ENCODE measurements at regions not wholly inside any gene's neighbourhood (a gene's known extent, or its start where the extent isn't known, plus 50 kb on each side); places are given as distances from the start of the nearest gene placed in this dataset.

DNA sequence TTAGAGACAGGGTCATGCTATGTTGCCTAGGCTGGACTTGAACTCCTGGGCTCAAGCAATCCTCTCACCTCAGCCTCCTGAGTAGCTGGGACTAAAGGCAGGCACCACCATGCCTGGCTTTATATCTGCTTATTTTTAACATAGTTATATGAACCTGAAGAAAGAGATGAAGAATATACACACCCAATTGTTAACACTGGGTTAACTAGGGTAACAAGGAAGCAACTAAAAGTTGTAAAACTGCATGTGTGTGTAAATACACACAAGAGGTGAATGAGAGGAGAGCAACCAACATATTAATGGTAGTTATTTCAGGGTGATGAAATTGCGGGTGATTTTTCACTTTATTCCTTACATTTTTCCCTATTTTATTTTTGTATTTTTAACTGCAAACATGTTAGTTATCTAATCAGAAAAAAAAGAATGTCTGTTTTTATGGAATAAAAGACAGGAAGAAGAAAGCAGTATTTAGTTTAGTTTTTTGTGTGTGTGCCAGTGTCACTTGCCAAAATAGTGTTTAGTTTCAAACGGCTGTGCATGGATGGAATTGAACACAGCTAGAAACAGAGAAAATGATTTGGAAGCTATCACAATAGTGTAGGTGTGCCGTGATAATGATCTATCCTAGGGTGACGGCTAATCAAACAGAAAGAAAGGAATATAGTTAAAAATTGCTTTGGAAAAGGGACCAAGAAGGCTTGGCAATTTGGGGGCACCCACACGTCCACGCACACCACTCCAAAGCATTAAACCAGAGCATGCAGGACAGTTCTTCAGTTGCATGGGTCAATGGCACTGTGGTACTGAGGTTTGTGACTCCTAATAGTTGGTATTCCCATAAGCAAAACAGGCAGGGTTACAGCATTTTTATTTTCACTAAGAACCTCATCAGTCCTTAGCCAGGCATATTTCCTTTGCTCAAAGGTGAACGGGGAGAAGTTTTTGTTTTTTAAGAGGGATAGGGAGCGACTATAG, 89.1 kb upstream of the KLHL13 start:
- H3K4me3 ChIP-seq (ENCODE audit: low read depth, poor library complexity, severe bottlenecking): no peak overlapping the region
- WGBS, 2 donors: 51 to 55% methylated on average over 8 of the region's 8 CpGs
- no peak for DNase-seq (ENCODE audit: low spot score in 2 of 2)
- TF ChIP-seq, protein P1, sequence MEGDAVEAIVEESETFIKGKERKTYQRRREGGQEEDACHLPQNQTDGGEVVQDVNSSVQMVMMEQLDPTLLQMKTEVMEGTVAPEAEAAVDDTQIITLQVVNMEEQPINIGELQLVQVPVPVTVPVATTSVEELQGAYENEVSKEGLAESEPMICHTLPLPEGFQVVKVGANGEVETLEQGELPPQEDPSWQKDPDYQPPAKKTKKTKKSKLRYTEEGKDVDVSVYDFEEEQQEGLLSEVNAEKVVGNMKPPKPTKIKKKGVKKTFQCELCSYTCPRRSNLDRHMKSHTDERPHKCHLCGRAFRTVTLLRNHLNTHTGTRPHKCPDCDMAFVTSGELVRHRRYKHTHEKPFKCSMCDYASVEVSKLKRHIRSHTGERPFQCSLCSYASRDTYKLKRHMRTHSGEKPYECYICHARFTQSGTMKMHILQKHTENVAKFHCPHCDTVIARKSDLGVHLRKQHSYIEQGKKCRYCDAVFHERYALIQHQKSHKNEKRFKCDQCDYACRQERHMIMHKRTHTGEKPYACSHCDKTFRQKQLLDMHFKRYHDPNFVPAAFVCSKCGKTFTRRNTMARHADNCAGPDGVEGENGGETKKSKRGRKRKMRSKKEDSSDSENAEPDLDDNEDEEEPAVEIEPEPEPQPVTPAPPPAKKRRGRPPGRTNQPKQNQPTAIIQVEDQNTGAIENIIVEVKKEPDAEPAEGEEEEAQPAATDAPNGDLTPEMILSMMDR (IDR thresholded peaks at IDR 0.05): no peak
- TF ChIP-seq POLR2A (IDR thresholded peaks at IDR 0.05): no peak
- intact Hi-C loops (cut with DNase I; ENCODE audit: low total_unique reads): no loop called here

DNA sequence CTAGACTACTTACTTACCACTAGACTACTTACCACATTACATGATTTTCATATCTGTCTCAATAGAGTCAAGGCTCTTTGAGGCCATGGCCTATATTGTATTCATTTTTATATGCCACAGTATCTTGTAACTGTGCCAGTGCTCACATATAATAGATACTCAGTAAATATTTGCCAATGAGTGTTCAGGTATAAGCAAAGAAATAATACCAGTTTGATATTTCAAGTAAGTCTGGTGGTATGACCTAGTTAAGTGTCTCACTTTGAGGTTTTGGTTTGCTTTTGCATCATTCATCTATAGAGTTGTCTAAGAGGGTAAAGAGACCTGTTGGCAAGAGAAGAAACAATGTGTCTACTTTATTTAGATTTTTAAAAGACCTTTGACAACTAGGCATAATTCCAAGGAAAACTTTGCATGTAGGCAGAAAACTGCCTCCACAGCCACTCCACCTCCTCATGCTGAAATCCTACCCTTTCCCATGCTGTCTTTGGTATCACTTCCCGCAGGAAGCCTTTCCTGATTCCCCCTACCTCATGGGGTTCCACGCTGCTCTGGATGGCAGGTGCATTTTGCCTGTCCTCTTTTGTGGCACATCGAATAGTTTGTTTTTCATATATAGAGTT, 91.3 kb upstream of the KLHL13 start:
- no peak overlapping the region for H3K4me3 ChIP-seq (ENCODE audit: low read depth, poor library complexity, severe bottlenecking)
- TF ChIP-seq, protein P1 (IDR thresholded peaks at IDR 0.05): no peak
- no peak for DNase-seq (ENCODE audit: low spot score in 2 of 2)
- 75 to 90% methylated on average over 3 of the region's 3 CpGs for WGBS, 2 donors
- intact Hi-C loops (cut with DNase I; ENCODE audit: low total_unique reads): no loop called here

DNA sequence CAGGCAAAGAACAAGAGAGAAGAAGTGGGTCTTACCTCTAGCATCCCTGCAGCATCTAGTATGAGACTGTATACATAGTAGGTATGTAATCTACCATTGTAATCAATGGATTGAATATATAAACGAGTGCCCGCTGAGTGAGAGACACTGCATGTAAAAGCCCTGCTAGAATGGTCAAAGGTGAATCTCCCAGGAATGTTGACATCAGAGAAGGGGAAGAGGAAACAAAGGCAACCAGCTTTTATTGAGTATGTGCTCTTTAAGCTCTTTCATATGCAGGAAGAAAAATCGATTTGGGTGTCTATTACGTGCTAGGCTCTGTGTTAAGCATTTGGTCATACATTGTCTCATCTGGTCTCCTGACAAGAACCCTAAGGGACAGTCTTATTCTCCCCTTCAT, 91.9 kb upstream of the KLHL13 start:
- intact Hi-C loops (cut with DNase I; ENCODE audit: low total_unique reads): no loop called here
- no peak overlapping the region for H3K4me3 ChIP-seq (ENCODE audit: low read depth, poor library complexity, severe bottlenecking)
- WGBS, 2 donors: 92 to 94% methylated on average over 4 of the region's 4 CpGs
- no peak for TF ChIP-seq POLR2A (IDR thresholded peaks at IDR 0.05)
- TF ChIP-seq, protein P1 (IDR thresholded peaks at IDR 0.05): no peak
- DNase-seq (ENCODE audit: low spot score in 2 of 2): no peak

DNA sequence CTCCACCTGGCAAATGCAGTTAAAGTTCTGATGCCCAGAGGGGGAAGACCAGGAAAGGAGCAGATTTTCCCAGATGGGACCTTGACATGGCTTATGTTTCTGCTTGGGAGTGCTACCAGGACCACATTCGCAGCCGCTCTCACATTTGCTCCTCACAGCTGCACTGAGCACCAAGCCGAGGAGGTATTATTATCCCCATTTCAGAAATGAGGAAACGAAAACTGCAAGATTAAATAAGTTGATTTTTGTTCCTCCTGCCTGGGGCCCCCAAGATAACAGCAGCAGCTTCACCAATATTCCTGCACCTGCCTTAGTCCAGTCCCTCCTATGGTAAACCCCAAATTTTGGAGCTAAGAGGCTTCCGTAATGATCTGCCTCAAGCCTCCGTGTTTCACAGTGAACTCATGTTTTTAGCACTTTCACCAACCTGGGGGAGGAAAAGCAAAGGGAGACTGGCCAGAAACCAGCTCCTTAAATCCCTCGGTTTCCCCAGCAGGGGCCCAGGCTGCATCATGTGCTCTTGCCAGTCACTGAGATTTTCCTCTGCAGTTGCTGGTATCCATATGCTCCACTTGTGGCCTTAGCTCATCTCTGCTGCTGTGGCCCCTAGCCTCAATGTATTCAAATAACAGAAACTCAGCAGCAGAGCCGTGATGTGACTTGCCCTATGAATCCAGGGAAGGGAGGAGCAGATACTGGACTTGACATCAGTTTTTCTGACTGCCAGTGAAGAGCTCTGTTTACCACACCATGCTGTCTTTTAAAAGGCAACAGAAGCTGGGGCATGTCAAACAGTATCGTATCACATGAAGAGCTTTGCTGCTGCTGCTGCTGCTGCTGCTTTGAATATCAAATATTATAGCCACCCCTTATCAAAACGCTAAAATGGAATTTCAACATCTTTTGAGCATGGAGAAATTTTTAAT, 95.5 kb upstream of the KLHL13 start:
- DNase-seq (ENCODE audit: low spot score in 2 of 2): no peak
- TF ChIP-seq, protein P1 (IDR thresholded peaks at IDR 0.05): no peak
- no peak for TF ChIP-seq POLR2A (IDR thresholded peaks at IDR 0.05)
- H3K4me3 ChIP-seq (ENCODE audit: low read depth, poor library complexity, severe bottlenecking): no peak overlapping the region
- WGBS, 2 donors: 63 to 78% methylated on average over 10 of the region's 10 CpGs
- intact Hi-C loops (cut with DNase I; ENCODE audit: low total_unique reads): no loop called here

DNA sequence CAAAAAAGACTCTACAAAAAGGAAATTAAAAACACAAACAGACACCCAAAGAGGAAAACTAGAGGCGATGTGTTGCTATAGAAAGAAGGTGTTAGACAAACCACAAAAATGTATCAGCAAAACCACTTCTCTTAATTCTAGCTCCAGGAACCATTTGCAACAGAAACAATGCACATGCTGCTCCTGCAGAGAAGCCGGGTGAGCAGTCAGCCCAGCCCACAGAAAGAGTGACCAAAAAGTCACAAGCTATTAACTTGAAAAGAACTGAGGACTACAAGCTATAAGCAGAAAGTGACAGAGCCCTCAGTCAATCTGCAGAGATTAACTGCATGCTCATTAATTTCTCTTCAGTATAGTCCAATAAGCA, 96.2 kb upstream of the KLHL13 start:
- TF ChIP-seq, protein P1 (IDR thresholded peaks at IDR 0.05): no peak
- no peak for TF ChIP-seq POLR2A (IDR thresholded peaks at IDR 0.05)
- WGBS, 2 donors: 59% methylated on average over 2 of the region's 2 CpGs
- DNase-seq (ENCODE audit: low spot score in 2 of 2): no peak
- intact Hi-C loops (cut with DNase I; ENCODE audit: low total_unique reads): no loop called here
- no peak overlapping the region for H3K4me3 ChIP-seq (ENCODE audit: low read depth, poor library complexity, severe bottlenecking)

Data from lower leg skin (tissue), 4 donors.